ENCODE measurements at regions not wholly inside any gene's neighbourhood (a gene's known extent, or its start where the extent isn't known, plus 50 kb on each side); places are given as distances from the start of the nearest gene placed in this dataset.

GRCh38 chr19:28839455-28839854, 373.5 kb downstream of the UQCRFS1 start:
- Histone ChIP-seq H4K20me1 (replicated peaks; ENCODE audit: control insufficient read depth, extremely low read depth, insufficient read depth, low read length) (no peaks in the 10 kb centered on the region), H3K9me1 (replicated peaks; ENCODE audit: control insufficient read depth, extremely low read depth, insufficient read depth, low read length) (no peaks in the 10 kb centered on the region), H3K27ac (ENCODE audit: insufficient read depth, low read depth, low read length) (no peak overlapping the region), H3K4me1 (ENCODE audit: control insufficient read depth, extremely low read depth, insufficient read depth, low read length) (no peaks in the 10 kb centered on the region), H3K36me3 (ENCODE audit: control insufficient read depth in 2 of 2, extremely low read depth in 1 of 2, insufficient read depth in 2 of 2, low read length in 2 of 2) (no peaks in the 10 kb centered on the region), H3K9ac (replicated peaks; ENCODE audit: extremely low read depth, insufficient read depth, low read length) (no peak overlapping the region), H3K4me2 (ENCODE audit: insufficient read depth, low read length) (no peak overlapping the region), H3K79me2 (ENCODE audit: control insufficient read depth, insufficient read depth, low read length) (no peaks in the 10 kb centered on the region), H3K4me3 (replicated peaks in 1 of 3; ENCODE audit: insufficient read depth in 1 of 3, low read depth in 1 of 3, low read length in 3 of 3) (no peak overlapping the region), H2AFZ (ENCODE audit: low read depth, low read length) (no peak overlapping the region), H3K27me3 (ENCODE audit: control insufficient read depth in 2 of 2, insufficient read depth in 2 of 2, low read length in 2 of 2) (no peaks in the 10 kb centered on the region), H3K9me3 (replicated peaks; ENCODE audit: control insufficient read depth, insufficient read depth, low read length) (no peaks in the 10 kb centered on the region)
- dilution Hi-C loops (cut with MboI; ENCODE audit: extremely low pct_ligation_motif_present, low sequenced_read_pairs): no loop called here
- no TSS peak for BruUV-seq (replicated peaks)
- intact Hi-C loops (cut with micrococcal nuclease): no loop called here
- POLR2A ChIA-PET: no interaction called here
- FAIRE-seq: no peak
- CTCF ChIA-PET: no interaction called here
- DNase-seq (ENCODE audit: low read depth, low spot score): no peak
- TF ChIP-seq FOS (IDR thresholded peaks at IDR 0.05; ENCODE audit: borderline replicate concordance, insufficient read depth, low read length): no peak
- no peak for TF ChIP-seq CTCF (IDR thresholded peaks at IDR 0.05; ENCODE audit: extremely low read depth in 1 of 2, insufficient read depth in 1 of 2, low read depth in 1 of 2, low read length in 2 of 2)
- no peak for TF ChIP-seq GATA2 (IDR thresholded peaks at IDR 0.05; ENCODE audit: insufficient read depth, insufficient read length, low read depth, low read length)
- TF ChIP-seq POLR2A (IDR thresholded peaks at IDR 0.05; ENCODE audit: low read depth, low read length): no peak
- TF ChIP-seq MYC (IDR thresholded peaks at IDR 0.05; ENCODE audit: low read depth, low read length): no peak
- no peak for TF ChIP-seq MAX (IDR thresholded peaks at IDR 0.05; ENCODE audit: insufficient read depth, insufficient read length)
- no peak for TF ChIP-seq JUN (IDR thresholded peaks at IDR 0.05; ENCODE audit: borderline replicate concordance, insufficient read depth, insufficient read length, low read depth)
- TF ChIP-seq POLR2AphosphoS5 (IDR thresholded peaks at IDR 0.05; ENCODE audit: insufficient read depth, low read depth, low read length): no peak
- TF ChIP-seq EZH2 (IDR thresholded peaks at IDR 0.05; ENCODE audit: borderline replicate concordance, low read depth, low read length, severe bottlenecking): no peak

Measured in endothelial cell of umbilical vein (primary cell).